Neural progenitor cell (in vitro differentiated cells): ENCODE measurements at regions not wholly inside any gene's neighbourhood (a gene's known extent, or its start where the extent isn't known, plus 50 kb on each side); places are given as distances from the start of the nearest gene placed in this dataset.

Experiments used
- EZH2 ChIP-seq: fragments of 200-600 bp; sonication (generic); IDR thresholded peaks from 2 replicates; pipeline ENCODE4 v1.6.1; 2017; ENCODE audit warnings: antibody characterized with exemption, mild to moderate bottlenecking, moderate library complexity
- TF ChIP-seq, protein P1 (sequence below): fragments of 200-600 bp; sonication (generic); IDR thresholded peaks from 2 replicates; pipeline ENCODE4 v1.5.1; 2017; ENCODE audit warnings: antibody characterized with exemption, mild to moderate bottlenecking

DNA sequence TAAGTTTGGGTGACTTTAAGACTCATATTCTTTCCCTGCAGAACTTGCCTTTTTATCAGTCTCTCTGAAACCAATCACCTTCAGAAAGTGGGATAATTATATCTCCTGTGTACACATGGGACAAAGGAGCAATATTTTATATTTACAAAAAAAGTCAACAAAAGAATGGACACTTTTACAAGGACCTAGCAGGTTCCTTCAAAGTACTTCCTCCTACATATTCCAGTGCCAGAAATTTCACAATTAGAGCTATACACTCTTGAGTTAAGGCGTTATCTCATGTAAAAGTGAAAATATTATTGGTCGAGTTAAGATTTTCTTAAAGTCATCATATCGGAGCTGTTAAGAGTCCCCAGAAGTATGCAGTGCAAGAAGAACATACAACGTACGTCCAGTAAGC lies 98.9 kb upstream of the MAFB start:
- no peak for TF ChIP-seq EZH2
- TF ChIP-seq, protein P1, sequence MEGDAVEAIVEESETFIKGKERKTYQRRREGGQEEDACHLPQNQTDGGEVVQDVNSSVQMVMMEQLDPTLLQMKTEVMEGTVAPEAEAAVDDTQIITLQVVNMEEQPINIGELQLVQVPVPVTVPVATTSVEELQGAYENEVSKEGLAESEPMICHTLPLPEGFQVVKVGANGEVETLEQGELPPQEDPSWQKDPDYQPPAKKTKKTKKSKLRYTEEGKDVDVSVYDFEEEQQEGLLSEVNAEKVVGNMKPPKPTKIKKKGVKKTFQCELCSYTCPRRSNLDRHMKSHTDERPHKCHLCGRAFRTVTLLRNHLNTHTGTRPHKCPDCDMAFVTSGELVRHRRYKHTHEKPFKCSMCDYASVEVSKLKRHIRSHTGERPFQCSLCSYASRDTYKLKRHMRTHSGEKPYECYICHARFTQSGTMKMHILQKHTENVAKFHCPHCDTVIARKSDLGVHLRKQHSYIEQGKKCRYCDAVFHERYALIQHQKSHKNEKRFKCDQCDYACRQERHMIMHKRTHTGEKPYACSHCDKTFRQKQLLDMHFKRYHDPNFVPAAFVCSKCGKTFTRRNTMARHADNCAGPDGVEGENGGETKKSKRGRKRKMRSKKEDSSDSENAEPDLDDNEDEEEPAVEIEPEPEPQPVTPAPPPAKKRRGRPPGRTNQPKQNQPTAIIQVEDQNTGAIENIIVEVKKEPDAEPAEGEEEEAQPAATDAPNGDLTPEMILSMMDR, result no peak
